GM18520 (cell line): ENCODE measurements at regions not wholly inside any gene's neighbourhood (a gene's known extent, or its start where the extent isn't known, plus 50 kb on each side); places are given as distances from the start of the nearest gene placed in this dataset.

Experiments used
- ATAC-seq: cut with Tn5 transposase; IDR thresholded peaks from one replicate; pipeline ENCODE4 v1.9.1; 2021; ENCODE audit not compliant: unreplicated experiment

DNA sequence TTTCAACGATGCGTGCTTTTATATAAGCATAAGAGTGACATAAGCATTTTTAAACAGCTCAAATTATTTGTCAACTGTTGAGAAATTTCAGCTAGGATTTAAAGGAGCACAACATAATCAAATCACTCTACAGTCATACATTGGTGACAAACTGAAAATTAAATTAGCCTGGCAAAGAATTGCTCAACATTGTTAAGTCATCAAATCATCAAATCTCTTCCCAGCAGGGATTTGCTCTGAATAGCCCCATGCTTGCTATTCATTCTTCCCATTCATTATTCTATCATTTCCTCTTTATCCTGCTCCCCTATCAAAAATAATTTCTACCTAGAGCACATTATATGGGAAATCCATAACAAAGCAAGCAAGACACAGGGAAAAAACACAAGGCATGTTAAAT is 198.7 kb upstream of the LUZP2 start:
- ATAC-seq = no peak

GRCh38 chr11:24311974-24312373 is 184.9 kb upstream of the LUZP2 start:
- no peak for ATAC-seq

- no peak for ATAC-seq
Observed at GRCh38 chr11:24312464-24313238, 184.2 kb upstream of the LUZP2 start.

- no peak for ATAC-seq
Observed at GRCh38 chr11:24321229-24321628, 175.6 kb upstream of the LUZP2 start.

- no peak for ATAC-seq
Observed at GRCh38 chr11:24324211-24324610, 172.6 kb upstream of the LUZP2 start.

DNA sequence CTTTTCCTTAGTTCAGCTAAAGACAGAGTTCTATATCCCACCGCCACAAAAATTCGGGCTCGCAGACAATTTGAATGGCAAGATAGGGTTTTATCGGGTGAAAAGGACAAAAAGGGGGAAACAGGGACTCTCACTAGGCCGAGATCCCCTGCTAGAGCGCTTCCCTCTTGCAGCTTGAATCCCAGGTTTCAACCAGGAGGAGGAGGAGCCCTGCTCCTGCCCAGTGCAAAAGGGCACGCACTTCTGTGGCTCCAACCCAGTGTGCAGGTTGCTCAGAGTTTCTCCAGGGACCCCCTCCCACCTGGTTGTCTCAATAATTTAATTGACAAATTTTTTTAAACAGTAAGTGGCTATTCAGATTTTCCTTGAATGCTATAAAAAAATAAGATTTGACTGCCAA is 152.6 kb upstream of the LUZP2 start:
- ATAC-seq = no peak

DNA sequence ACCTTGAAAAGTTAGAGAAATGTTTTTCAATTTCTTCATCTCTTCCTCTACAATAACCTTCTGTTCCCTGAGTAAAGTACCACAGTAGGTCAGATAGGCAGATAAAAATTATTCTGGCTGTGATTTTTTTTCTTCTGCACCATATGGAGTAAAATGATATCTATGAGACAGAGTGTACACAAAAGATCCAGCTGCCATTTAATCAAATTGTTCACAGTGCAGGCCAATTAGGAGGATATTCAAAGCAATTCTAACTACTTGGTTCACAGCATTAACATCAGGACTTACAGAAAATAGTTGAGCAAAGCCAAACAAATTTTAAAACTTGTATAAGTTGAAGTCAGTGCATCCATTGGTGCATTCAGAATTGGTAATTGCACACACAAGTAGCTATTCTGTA is 147.9 kb upstream of the LUZP2 start:
- no peak for ATAC-seq

DNA sequence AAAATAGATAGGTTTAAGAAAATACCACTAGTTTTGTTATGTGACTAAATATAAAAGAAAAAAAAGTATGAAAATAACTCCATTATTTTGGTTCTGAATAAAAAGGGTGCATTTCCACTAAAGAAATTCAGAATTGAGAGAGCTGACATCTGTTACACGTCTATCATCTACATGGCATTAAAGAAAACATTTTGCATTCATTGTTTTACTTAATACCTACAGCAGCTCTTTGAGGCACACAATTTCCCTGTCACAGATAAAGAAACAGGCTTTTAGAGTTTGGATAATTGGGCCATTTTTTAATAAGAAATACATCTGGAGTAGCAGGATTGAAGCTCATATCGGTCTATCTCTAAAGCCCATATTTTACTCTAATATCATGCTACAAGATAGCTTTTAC is 145.7 kb upstream of the LUZP2 start:
- ATAC-seq = no peak

DNA sequence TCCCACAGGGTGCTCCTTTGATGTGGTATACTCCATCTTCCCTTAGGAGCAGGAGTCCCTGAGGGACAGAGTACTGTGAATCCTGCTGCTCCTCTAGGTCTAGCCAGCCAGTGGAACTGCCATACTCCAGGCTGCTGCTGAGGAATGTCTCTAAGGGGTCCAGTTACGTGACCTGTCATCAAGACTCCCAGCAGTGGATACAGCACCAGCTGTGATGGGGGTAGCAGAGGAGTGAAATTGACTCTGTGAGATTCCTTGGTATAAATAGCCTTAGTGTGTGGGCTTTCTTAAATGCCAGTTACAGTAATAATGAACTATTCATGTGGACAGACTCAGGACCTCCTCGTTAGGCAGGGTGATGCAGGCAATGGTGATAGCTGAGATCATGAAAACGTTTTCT is 140.4 kb upstream of the LUZP2 start:
- ATAC-seq = no peak

DNA sequence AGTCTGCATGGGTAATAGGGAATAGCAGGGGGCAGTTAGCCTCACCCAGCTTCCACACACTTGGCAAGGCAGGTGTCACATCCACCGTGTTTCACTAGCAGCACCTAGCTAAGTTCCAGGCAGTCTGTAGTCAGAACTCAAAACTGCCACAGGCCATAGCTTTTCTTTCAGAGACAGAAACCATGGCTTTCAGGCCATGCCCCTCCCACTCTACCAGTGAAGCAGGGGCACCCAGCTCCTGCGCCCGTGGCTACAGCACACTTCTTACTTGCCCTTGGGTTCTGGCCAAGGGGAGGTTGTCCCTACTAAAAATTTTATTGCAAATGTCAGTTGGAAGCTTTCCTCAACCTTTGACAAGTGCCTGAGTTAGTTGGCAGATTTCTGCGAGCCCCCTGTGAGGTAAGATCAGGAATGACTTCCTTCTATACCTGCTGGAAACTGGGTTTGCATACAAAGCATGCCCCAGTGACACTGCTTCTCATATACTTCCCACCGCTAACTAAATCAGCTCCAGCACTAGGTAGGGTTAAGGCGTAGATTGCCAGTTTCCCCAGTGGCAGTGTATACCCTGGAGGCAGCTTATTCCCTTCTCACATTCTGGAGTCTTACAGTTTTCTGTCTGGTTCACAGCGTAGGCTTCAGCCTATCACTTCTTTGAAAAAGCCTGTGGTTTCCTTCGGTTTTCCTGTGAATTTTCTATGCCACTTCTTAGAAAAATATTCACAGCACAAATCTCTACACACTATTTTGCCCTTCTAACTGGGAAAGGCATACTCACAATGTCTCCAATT is 139.0 kb upstream of the LUZP2 start:
- ATAC-seq = no peak

- ATAC-seq = no peak
Observed at GRCh38 chr11:24372491-24372890, 124.4 kb upstream of the LUZP2 start.

- ATAC-seq = no peak
Observed at GRCh38 chr11:24373516-24373915, 123.3 kb upstream of the LUZP2 start.

GRCh38 chr11:24375351-24375750 is 121.5 kb upstream of the LUZP2 start:
- no peak for ATAC-seq

- ATAC-seq = no peak
Observed at GRCh38 chr11:24375931-24376330, 120.9 kb upstream of the LUZP2 start.

- ATAC-seq = no peak
Observed at GRCh38 chr11:24383137-24383536, 113.7 kb upstream of the LUZP2 start.

- ATAC-seq = no peak
Observed at GRCh38 chr11:24384240-24384639, 112.6 kb upstream of the LUZP2 start.

DNA sequence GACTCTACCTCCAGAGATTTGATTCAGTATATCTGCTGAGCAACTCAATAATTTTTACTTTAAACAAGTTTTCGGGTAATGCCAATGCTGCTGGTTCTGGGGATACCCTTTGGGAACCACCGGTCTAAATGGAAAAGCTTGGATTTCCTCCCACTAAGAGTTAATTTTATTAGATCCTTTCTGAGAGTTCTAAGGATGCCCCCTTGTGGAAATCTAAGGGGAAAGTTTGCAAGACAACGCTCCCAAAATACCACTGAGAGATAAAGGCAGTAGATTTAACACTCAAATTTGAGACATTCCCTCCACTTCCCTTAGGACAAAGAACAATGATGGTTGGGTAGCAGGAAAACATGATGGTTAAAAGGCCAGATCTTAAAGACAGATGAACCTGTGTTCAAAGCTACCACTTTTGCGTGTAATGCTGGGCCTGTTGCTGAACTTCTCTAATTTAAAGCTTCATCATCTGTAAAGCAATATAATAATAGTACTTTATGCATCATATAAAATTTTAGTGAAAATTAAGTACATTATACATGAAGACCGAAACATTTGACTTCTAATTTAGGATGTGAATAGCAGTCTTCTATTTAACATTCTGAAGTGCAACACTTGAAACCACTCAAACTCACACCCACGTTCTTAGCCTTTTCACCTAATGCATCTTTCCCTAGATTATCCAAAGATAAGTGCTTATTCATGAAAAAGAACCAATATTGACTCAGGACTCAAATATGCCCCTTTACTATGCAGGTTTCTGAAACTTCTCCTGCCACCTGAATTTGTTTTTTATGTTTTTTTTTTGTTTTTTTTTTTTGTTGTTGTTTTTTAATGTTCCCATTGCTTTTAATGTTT is 110.1 kb upstream of the LUZP2 start:
- ATAC-seq = no peak

DNA sequence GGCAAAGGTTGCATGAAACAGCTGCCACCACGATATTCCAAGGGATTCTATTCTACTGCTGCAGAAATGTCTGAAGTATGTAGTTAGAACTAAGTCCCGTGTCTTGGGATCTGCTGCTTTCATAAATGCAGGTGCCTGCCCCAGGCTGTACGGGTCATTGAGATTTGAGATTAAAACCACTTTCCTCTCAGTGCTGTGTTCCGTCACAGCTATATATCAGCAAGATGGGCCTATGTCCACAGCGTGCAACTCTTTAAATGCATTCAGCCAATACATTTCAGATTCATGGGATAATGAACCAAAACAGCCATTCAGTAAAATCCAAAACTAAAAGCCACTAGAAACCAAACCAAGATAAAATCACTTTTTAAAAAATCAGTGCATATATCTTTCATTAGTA is 107.3 kb upstream of the LUZP2 start:
- ATAC-seq = no peak

DNA sequence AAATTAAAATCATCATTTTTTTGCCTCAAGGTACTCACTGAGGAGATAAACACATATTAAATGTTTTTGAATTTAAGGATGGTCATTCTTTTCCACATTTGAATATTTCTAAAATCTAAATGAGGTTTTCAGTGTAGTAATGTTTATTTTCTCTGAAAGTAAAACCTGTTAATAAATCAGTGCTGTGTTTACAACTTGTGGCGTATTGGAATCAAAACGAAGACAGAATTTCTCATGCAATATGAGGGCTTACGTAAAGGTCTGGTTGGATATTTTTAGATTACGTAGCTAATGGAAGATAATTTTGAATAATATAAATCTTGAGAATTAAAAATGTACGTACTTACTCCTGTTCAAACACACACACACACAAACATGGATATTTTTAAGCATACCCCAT is 106.8 kb upstream of the LUZP2 start:
- ATAC-seq = no peak

GRCh38 chr11:24390762-24391161 is 106.1 kb upstream of the LUZP2 start:
- ATAC-seq = no peak

- no peak for ATAC-seq
Observed at GRCh38 chr11:24391167-24391566, 105.7 kb upstream of the LUZP2 start.
